Fibroblast of lung (primary cell): ENCODE measurements at regions not wholly inside any gene's neighbourhood (a gene's known extent, or its start where the extent isn't known, plus 50 kb on each side); places are given as distances from the start of the nearest gene placed in this dataset.
A peak's percentile ranks its signal among the peaks of the same experiment; 100 is the strongest.

Experiments
- DNase-seq, 2 donors: peaks; one replicate each; pipeline versions ENCODE4 v3.0.0 to v3.0.0-alpha.2; 2010; ENCODE audit warnings: low read depth in 2 of 2
- H2AFZ ChIP-seq: 2 replicates; pipeline ENCODE4 v1.5.1; 2012; ENCODE audit warnings: low read length, control low read depth, inconsistent platforms
- H3K27ac ChIP-seq: 2 replicates; pipeline ENCODE4 v1.5.1; 2011; ENCODE audit warnings: low read length, control low read depth; ENCODE audit not compliant: insufficient read depth
- H3K27me3 ChIP-seq: 2 replicates; pipeline ENCODE4 v1.5.1; 2011; ENCODE audit warnings: mild to moderate bottlenecking, low read length; ENCODE audit not compliant: control insufficient read depth, insufficient read depth
- H3K36me3 ChIP-seq: 2 replicates; pipeline ENCODE4 v1.5.1; 2011; ENCODE audit warnings: low read length; ENCODE audit not compliant: control insufficient read depth, insufficient read depth
- H3K4me1 ChIP-seq: 2 replicates; pipeline ENCODE4 v1.5.1; 2011; ENCODE audit warnings: low read length; ENCODE audit not compliant: control insufficient read depth, insufficient read depth; ENCODE audit errors: extremely low read depth
- H3K4me2 ChIP-seq: 2 replicates; pipeline ENCODE4 v1.5.1; 2011; ENCODE audit warnings: low read length, control low read depth; ENCODE audit not compliant: insufficient read depth; ENCODE audit errors: extremely low read depth
- H3K4me3 ChIP-seq, 4 experiments: fragments of 200-600 bp in 1 of 4; sonication (generic) in 1 of 4; replicated peaks in 1 of 4; 2 replicates each; pipeline ENCODE4 v1.5.1; 2011 to 2016; ENCODE audit warnings: low read length in 4 of 4, low read depth in 3 of 4, mild to moderate bottlenecking in 3 of 4, control low read depth in 2 of 4, inconsistent platforms in 1 of 4, mixed read lengths in 1 of 4; ENCODE audit not compliant: insufficient read depth in 1 of 4; ENCODE audit errors: control extremely low read depth in 1 of 4
- H3K79me2 ChIP-seq: 2 replicates; pipeline ENCODE4 v1.5.1; 2012; ENCODE audit warnings: mild to moderate bottlenecking, low read length, inconsistent platforms; ENCODE audit not compliant: control insufficient read depth, insufficient read depth
- H3K9ac ChIP-seq: 2 replicates; pipeline ENCODE4 v1.5.1; 2011; ENCODE audit warnings: mild to moderate bottlenecking, low read length, control low read depth; ENCODE audit not compliant: insufficient read depth
- H3K9me3 ChIP-seq: 2 replicates; pipeline ENCODE4 v1.5.1; 2012; ENCODE audit warnings: low read depth, low read length; ENCODE audit not compliant: control insufficient read depth, insufficient read depth
- H4K20me1 ChIP-seq: 2 replicates; pipeline ENCODE4 v1.5.1; 2011; ENCODE audit warnings: low read length; ENCODE audit not compliant: control insufficient read depth, insufficient read depth; ENCODE audit errors: extremely low read depth
- CTCF ChIP-seq, 2 donors: IDR thresholded peaks in 1 of 2; conservative IDR thresholded peaks in 1 of 2; 1 replicate in 1 of 2; 2 replicates in 1 of 2; pipeline ENCODE4 v1.5.1; 2011 to 2012; ENCODE audit warnings: low read length in 2 of 2, control low read depth in 1 of 2, inconsistent platforms in 1 of 2, low read depth in 1 of 2, mild to moderate bottlenecking in 1 of 2
- EZH2 ChIP-seq: IDR thresholded peaks from 2 replicates; pipeline ENCODE4 v1.5.1; 2012; ENCODE audit warnings: low read length, control low read depth, mild to moderate bottlenecking; ENCODE audit errors: missing control alignments

GRCh38 chr5:83001796-83002381, 75.3 kb downstream of the TMEM167A start:
- H3K36me3 ChIP-seq, result no peaks in the 10 kb centered on the region
- H3K27ac ChIP-seq, result no peak overlapping the region
- no peak overlapping the region for H3K9ac ChIP-seq

GRCh38 chr5:83000922-83001321, 76.3 kb downstream of the TMEM167A start:
- no peaks in the 10 kb centered on the region for H3K4me1 ChIP-seq
- H3K36me3 ChIP-seq, result no peaks in the 10 kb centered on the region
- no peak for DNase-seq
- no peaks in the 10 kb centered on the region for H4K20me1 ChIP-seq
- no peak overlapping the region for H3K4me3 ChIP-seq
- H3K9me3 ChIP-seq, result no peaks in the 10 kb centered on the region
- H2AFZ ChIP-seq, result no peak overlapping the region
- TF ChIP-seq EZH2, result no peak
- no peak for TF ChIP-seq CTCF (conservative IDR thresholded peaks at IDR 0.05 in 1 of 2, IDR thresholded peaks at IDR 0.05 in 1 of 2; ENCODE audit: low read depth in 1 of 2, low read length in 2 of 2)
- no peak overlapping the region for H3K4me2 ChIP-seq
- H3K79me2 ChIP-seq, result no peaks in the 10 kb centered on the region
- H3K27ac ChIP-seq, result no peak overlapping the region
- no peak overlapping the region for H3K9ac ChIP-seq
- no peaks in the 10 kb centered on the region for H3K27me3 ChIP-seq

More at GRCh38 chr5:83001796-83002381, 75.3 kb downstream of the TMEM167A start:
- no peaks in the 10 kb centered on the region for H3K4me1 ChIP-seq
- TF ChIP-seq CTCF (conservative IDR thresholded peaks at IDR 0.05 in 1 of 2, IDR thresholded peaks at IDR 0.05 in 1 of 2; ENCODE audit: low read depth in 1 of 2, low read length in 2 of 2), result no peak
- TF ChIP-seq EZH2, result no peak
- no peak overlapping the region for H2AFZ ChIP-seq
- H4K20me1 ChIP-seq, result no peaks in the 10 kb centered on the region
- H3K27me3 ChIP-seq, result no peaks in the 10 kb centered on the region
- H3K9me3 ChIP-seq, result no peaks in the 10 kb centered on the region
- no peaks in the 10 kb centered on the region for H3K79me2 ChIP-seq
- DNase-seq, result no peak
- no peak overlapping the region for H3K4me2 ChIP-seq
- H3K4me3 ChIP-seq, result no peak overlapping the region

GRCh38 chr5:83000428-83000827, 76.8 kb downstream of the TMEM167A start:
- TF ChIP-seq EZH2, result no peak
- TF ChIP-seq CTCF (conservative IDR thresholded peaks at IDR 0.05 in 1 of 2, IDR thresholded peaks at IDR 0.05 in 1 of 2; ENCODE audit: low read depth in 1 of 2, low read length in 2 of 2), result no peak
- Histone ChIP-seq H2AFZ (no peak overlapping the region), H3K4me3 (no peak overlapping the region), H3K4me2 (no peak overlapping the region), H3K27me3 (no peaks in the 10 kb centered on the region), H3K79me2 (no peaks in the 10 kb centered on the region), H3K27ac (no peak overlapping the region), H3K4me1 (no peaks in the 10 kb centered on the region), H3K36me3 (no peaks in the 10 kb centered on the region), H3K9ac (no peak overlapping the region), H4K20me1 (no peaks in the 10 kb centered on the region), H3K9me3 (no peaks in the 10 kb centered on the region)
- DNase-seq, result peak; percentile 29 to 80
